ENCODE measurements at regions not wholly inside any gene's neighbourhood (a gene's known extent, or its start where the extent isn't known, plus 50 kb on each side); places are given as distances from the start of the nearest gene placed in this dataset.

DNA sequence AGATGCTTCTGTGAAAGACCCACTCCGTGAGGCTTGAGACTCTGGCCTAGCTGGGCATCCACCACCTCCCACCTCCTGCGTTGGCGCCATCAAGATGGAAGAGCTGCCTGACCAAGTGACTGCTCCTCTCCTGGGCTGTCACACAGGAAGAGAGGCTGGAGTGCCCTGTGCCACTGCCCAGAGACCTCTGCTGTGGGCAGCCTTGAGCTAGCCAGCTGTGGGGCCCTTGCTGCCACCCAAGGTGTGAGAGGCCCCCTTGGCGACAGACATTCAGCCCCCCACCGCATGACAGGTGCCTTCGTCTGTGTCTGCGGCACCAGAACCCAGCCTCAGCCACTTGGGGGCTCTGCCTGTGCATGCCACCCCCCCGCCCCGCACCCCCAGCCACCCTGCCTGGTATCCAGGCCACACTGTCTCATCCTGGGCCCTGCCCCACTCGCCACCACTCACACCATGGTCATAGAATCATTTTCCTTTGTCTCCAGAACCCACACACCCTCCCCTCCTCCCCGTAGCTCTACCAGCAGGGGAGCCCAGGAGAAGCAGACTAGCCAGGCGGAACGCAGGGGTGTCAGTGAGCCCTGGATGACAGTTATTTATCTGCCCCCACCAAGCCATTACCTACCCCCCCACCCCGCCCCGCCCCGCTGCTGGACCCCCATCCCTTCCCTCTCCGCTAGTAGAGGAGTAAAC lies 120.9 kb upstream of the LHX1 start:
- FAIRE-seq = no peak
- TF ChIP-seq, protein P1, sequence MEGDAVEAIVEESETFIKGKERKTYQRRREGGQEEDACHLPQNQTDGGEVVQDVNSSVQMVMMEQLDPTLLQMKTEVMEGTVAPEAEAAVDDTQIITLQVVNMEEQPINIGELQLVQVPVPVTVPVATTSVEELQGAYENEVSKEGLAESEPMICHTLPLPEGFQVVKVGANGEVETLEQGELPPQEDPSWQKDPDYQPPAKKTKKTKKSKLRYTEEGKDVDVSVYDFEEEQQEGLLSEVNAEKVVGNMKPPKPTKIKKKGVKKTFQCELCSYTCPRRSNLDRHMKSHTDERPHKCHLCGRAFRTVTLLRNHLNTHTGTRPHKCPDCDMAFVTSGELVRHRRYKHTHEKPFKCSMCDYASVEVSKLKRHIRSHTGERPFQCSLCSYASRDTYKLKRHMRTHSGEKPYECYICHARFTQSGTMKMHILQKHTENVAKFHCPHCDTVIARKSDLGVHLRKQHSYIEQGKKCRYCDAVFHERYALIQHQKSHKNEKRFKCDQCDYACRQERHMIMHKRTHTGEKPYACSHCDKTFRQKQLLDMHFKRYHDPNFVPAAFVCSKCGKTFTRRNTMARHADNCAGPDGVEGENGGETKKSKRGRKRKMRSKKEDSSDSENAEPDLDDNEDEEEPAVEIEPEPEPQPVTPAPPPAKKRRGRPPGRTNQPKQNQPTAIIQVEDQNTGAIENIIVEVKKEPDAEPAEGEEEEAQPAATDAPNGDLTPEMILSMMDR (IDR thresholded peaks at IDR 0.05; ENCODE audit: insufficient read depth, missing control alignments) = no peak
- no peak for DNase-seq (ENCODE audit: insufficient read length, low spot score)

DNA sequence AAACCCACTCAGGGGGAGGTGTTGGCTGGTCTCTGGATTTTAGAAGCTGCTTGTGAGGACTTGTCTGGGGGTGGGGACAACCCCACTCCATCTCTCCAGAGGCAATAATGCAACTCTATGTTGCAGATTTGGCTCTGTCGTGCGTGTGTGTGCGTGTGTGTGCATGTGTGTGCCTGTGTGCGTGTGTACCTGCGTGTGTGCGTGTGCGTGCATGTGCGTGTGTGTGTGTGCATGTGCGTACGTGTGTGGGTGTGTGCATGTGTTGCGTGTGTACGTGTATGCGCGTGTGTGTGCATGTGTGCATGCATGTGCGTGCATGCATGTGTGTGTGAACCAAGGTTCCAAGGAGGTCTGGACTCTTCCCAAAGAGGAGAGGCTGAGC lies 120.4 kb upstream of the LHX1 start:
- TF ChIP-seq, protein P1 (IDR thresholded peaks at IDR 0.05; ENCODE audit: insufficient read depth, missing control alignments) = no peak
- FAIRE-seq (no peak), DNase-seq (ENCODE audit: insufficient read length, low spot score) (no peak)

DNA sequence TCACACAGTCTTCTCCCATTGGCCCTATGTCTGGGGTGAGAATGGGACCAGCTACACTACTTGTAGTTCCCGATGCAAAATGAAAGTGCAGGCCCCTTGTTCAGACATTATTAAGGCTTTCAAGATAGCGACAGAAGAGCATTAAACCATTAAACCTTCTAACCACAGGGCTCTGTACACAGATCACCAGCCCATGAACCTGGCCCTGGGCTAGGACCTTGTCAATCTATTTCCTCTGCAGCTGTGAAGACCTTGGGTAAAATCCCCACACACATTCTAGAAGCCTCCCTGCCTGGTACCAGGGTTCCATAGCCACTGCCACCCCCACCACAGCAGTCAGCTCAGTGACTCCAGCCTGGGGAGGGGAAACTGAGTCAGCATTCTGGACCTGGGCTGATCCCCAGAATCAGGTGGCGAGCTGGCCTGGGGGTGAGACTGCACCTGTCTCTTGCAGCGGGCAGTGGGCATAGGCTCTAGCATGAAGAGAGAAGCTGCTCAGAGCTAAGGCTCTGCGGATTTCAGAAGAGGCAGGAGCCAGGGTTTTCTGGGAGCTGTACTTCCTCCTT lies 119.7 kb upstream of the LHX1 start:
- DNase-seq (ENCODE audit: insufficient read length, low spot score) (no peak), FAIRE-seq (no peak)
- TF ChIP-seq, protein P1 (IDR thresholded peaks at IDR 0.05; ENCODE audit: insufficient read depth, missing control alignments) = no peak

DNA sequence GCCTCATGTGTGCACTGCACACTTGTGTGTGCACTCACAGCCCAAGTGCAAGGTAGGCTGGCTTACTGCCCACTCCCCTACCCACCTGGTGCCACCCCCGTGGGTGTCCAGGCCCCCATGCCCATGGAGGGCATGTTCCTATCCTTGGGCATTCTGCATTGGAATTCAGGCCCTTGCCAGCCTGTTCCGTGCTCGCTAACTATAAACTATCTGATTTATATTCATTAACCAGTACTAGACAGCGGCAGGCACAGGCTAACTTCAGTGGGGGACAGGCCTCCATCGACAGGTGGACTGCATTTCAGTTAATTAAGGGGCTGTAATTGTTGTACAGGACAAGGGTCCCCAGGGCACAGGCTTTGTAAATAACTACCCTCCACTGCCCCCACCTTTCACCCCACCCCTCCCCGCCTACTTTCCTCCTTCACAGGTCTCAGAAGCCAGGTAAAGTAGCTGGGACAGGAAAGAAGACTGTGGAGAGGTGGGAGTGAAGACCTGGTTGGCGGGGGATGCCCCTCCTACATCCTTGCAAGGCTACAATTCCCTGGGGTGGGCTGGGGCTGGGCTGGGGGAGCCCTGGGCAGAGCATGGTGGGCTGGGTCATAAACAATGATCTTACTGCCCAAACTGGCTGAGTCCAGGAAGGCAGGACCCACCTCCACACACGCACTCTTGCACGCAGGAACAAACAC lies 119.0 kb upstream of the LHX1 start:
- TF ChIP-seq, protein P1 (IDR thresholded peaks at IDR 0.05; ENCODE audit: insufficient read depth, missing control alignments) = no peak
- no peak for DNase-seq (ENCODE audit: insufficient read length, low spot score)
- no peak for FAIRE-seq

DNA sequence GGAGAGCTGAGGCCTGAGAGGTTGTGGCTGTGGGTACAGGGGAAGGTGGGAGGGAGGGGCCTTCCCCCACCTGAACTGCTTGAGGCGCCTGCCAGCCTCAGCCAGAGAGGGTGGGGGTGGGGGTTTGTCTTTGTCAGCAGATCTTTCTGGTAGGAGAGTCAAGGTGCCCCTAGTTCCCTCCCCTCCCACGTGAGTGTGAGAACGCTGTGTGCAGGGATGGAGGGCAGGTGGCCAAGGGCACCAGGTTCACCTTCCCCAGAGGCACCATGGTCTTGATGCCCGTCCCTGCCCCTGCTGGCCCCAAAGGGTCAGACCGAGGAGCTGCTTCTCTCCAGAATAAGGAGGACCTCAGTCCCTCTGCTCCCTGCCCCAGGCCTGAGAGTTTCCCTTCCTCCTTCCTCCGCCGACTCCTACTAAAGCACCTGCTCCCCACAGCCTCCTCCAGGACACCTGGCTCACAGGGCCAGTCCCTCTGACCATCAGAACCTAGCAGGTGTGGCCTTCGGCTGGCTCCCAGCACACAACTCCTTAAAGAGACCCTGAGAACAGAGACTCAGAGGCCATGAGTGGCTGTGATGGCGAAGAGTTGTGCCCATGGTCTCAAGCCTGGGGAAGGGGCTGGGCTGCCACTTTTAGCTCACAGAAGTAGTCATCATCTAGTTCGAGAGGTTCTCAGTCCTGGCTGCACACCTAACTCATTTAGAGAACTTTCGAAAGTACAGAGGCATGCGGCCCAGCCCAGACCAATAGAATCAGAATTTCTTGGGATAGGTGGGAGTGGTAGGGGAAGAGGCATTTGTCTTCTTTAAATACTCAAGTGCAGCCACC lies 113.2 kb upstream of the LHX1 start:
- FAIRE-seq (no peak), DNase-seq (ENCODE audit: insufficient read length, low spot score) (no peak)
- TF ChIP-seq, protein P1 (IDR thresholded peaks at IDR 0.05; ENCODE audit: insufficient read depth, missing control alignments) = no peak

DNA sequence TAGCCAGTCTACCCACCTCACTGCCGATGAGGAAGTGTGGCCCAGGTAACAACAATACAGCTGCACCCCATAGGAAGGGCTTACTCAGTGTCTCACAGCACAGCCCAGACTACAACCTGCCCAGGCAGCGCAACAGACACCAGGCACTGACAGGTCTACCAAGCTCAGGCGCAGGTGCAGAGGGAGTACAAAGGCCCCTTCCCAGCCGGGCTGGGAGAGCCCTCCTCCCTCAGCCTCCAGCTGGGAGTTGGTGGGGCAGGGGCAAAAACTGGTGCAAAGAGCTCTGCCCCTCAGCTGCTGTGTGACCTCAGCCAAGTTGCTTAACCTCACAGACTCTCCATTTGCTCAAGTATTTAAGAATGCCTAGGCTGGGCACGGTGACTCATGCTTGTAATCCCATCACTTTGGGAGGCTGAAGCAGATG lies 112.6 kb upstream of the LHX1 start:
- no peak for DNase-seq (ENCODE audit: insufficient read length, low spot score)
- TF ChIP-seq, protein P1 (IDR thresholded peaks at IDR 0.05; ENCODE audit: insufficient read depth, missing control alignments) = no peak
- no peak for FAIRE-seq
